Keratinocyte (primary cell): ENCODE measurements at regions not wholly inside any gene's neighbourhood (a gene's known extent, or its start where the extent isn't known, plus 50 kb on each side); places are given as distances from the start of the nearest gene placed in this dataset.

Source experiments
- DNase-seq: peaks from one replicate; pipeline ENCODE4 v3.0.0-alpha.2; 2011; ENCODE audit warnings: low read depth, missing footprints, low spot score
- FAIRE-seq: peaks from 2 replicates; lab custom pipeline; 2011; peaks lifted over from hg19 to GRCh38; lab: Jason Lieb, UNC
- H2AFZ ChIP-seq: 2 replicates; pipeline ENCODE4 v1.6.0; 2012; ENCODE audit warnings: low read length, control low read depth, inconsistent platforms; ENCODE audit not compliant: control insufficient read depth
- H3K27ac ChIP-seq: 2 replicates; pipeline ENCODE4 v1.5.1; 2011; ENCODE audit warnings: low read length; ENCODE audit not compliant: control insufficient read depth, insufficient read depth
- H3K27me3 ChIP-seq: 3 replicates; pipeline ENCODE4 v1.6.0; 2011; ENCODE audit warnings: low read length; ENCODE audit not compliant: control insufficient read depth, insufficient read depth; ENCODE audit errors: extremely low read depth
- H3K36me3 ChIP-seq, 2 experiments: 2 replicates in 1 of 2; 3 replicates in 1 of 2; pipeline ENCODE4 v1.5.1; 2011; ENCODE audit warnings: low read length in 2 of 2, mild to moderate bottlenecking in 1 of 2; ENCODE audit not compliant: control insufficient read depth in 2 of 2, insufficient read depth in 2 of 2; ENCODE audit errors: extremely low read depth in 1 of 2
- H3K4me1 ChIP-seq: 3 replicates; pipeline ENCODE4 v1.5.1; 2011; ENCODE audit warnings: low read length; ENCODE audit not compliant: control insufficient read depth, insufficient read depth; ENCODE audit errors: extremely low read depth
- H3K4me2 ChIP-seq: 3 replicates; pipeline ENCODE4 v1.6.0; 2011; ENCODE audit warnings: low read depth, low read length; ENCODE audit not compliant: control insufficient read depth, insufficient read depth; ENCODE audit errors: extremely low read depth
- H3K4me3 ChIP-seq, 3 experiments: fragments of 200-600 bp in 1 of 3; sonication (generic) in 1 of 3; 2 replicates in 2 of 3; 3 replicates in 1 of 3; pipeline ENCODE4 v1.5.1; 2011 to 2016; ENCODE audit warnings: low read length in 3 of 3, mild to moderate bottlenecking in 3 of 3, control low read depth in 2 of 3, inconsistent platforms in 1 of 3, low read depth in 1 of 3, mixed read lengths in 1 of 3, mixed run types in 1 of 3, moderate library complexity in 1 of 3; ENCODE audit not compliant: control insufficient read depth in 2 of 3, insufficient read depth in 2 of 3; ENCODE audit errors: extremely low read depth in 1 of 3
- H3K79me2 ChIP-seq: 2 replicates; pipeline ENCODE4 v1.6.0; 2012; ENCODE audit warnings: low read length; ENCODE audit not compliant: control insufficient read depth, insufficient read depth
- H3K9ac ChIP-seq: 3 replicates; pipeline ENCODE4 v1.6.0; 2011; ENCODE audit warnings: low read length; ENCODE audit not compliant: control insufficient read depth, insufficient read depth; ENCODE audit errors: extremely low read depth
- H3K9me1 ChIP-seq: 3 replicates; pipeline ENCODE4 v1.6.0; 2011; ENCODE audit warnings: low read length; ENCODE audit not compliant: control insufficient read depth, insufficient read depth; ENCODE audit errors: extremely low read depth
- H3K9me3 ChIP-seq: 2 replicates; pipeline ENCODE4 v1.5.1; 2012; ENCODE audit warnings: low read depth, low read length; ENCODE audit not compliant: control insufficient read depth
- H4K20me1 ChIP-seq: 3 replicates; pipeline ENCODE4 v1.6.0; 2011; ENCODE audit warnings: low read length; ENCODE audit not compliant: control insufficient read depth, insufficient read depth; ENCODE audit errors: extremely low read depth
- CTCF ChIP-seq, 3 experiments: IDR thresholded peaks in 1 of 3; conservative IDR thresholded peaks in 1 of 3; optimal IDR thresholded peaks in 1 of 3; 2 replicates in 2 of 3; 3 replicates in 1 of 3; pipeline versions ENCODE3 to v1.5.1; 2011; ENCODE audit warnings: low read length in 3 of 3, mild to moderate bottlenecking in 3 of 3, moderate library complexity in 2 of 3, control low read depth in 1 of 3, inconsistent platforms in 1 of 3; ENCODE audit not compliant: insufficient read depth in 2 of 3; ENCODE audit errors: extremely low read depth in 1 of 3
- EZH2 ChIP-seq: IDR thresholded peaks from one replicate; pipeline ENCODE4 v1.6.1; 2012; ENCODE audit warnings: inconsistent platforms, mild to moderate bottlenecking, low read length, moderate library complexity
- dilution Hi-C: fragments of 300-500 bp; cut with MboI; formaldehyde crosslinking; loops from one replicate; pipeline ENCODE4 v1.7.0; 2020; ENCODE audit warnings: low sequenced_read_pairs; ENCODE audit not compliant: extremely low pct_ligation_motif_present

GRCh38 chr16:11449716-11450115 is 104.5 kb downstream of the RMI2 start:
- Histone ChIP-seq H3K9me3 (no peaks in the 10 kb centered on the region), H2AFZ (no peak overlapping the region), H3K36me3 (no peaks in the 10 kb centered on the region), H3K9me1 (no peaks in the 10 kb centered on the region), H4K20me1 (no peaks in the 10 kb centered on the region), H3K9ac (no peak overlapping the region), H3K27me3 (peaks cover 4% of the 10 kb centered on the region), H3K4me1 (no peaks in the 10 kb centered on the region), H3K27ac (no peak overlapping the region), H3K79me2 (no peaks in the 10 kb centered on the region), H3K4me2 (no peak overlapping the region), H3K4me3 (no peak overlapping the region)
- DNase-seq, result no peak
- dilution Hi-C loops, result no loop called here
- no peak for TF ChIP-seq EZH2
- TF ChIP-seq CTCF (optimal IDR thresholded peaks at IDR 0.05 in 1 of 3, IDR thresholded peaks at IDR 0.05 in 1 of 3, conservative IDR thresholded peaks at IDR 0.05 in 1 of 3; ENCODE audit: extremely low read depth in 1 of 3, insufficient read depth in 2 of 3, low read length in 3 of 3), result no peak
- no peak for FAIRE-seq

GRCh38 chr16:11450136-11450535 is 104.9 kb downstream of the RMI2 start:
- H4K20me1 ChIP-seq, result no peaks in the 10 kb centered on the region
- dilution Hi-C loops, result no loop called here
- no peak overlapping the region for H2AFZ ChIP-seq
- TF ChIP-seq CTCF (optimal IDR thresholded peaks at IDR 0.05 in 1 of 3, IDR thresholded peaks at IDR 0.05 in 1 of 3, conservative IDR thresholded peaks at IDR 0.05 in 1 of 3; ENCODE audit: extremely low read depth in 1 of 3, insufficient read depth in 2 of 3, low read length in 3 of 3), result no peak
- TF ChIP-seq EZH2, result no peak
- no peak overlapping the region for H3K27ac ChIP-seq
- peaks cover 4% of the 10 kb centered on the region for H3K27me3 ChIP-seq
- no peaks in the 10 kb centered on the region for H3K9me1 ChIP-seq
- H3K4me2 ChIP-seq, result no peak overlapping the region
- no peaks in the 10 kb centered on the region for H3K79me2 ChIP-seq
- no peaks in the 10 kb centered on the region for H3K36me3 ChIP-seq
- H3K4me3 ChIP-seq, result no peak overlapping the region
- H3K9ac ChIP-seq, result no peak overlapping the region
- no peaks in the 10 kb centered on the region for H3K4me1 ChIP-seq
- FAIRE-seq, result no peak
- DNase-seq, result no peak
- H3K9me3 ChIP-seq, result no peaks in the 10 kb centered on the region
